OCI-LY7 (cell line): ENCODE measurements at regions not wholly inside any gene's neighbourhood (a gene's known extent, or its start where the extent isn't known, plus 50 kb on each side); places are given as distances from the start of the nearest gene placed in this dataset.

ENCODE experiments used
- BruUV-seq: library from RNA; stranded (reverse); fragments of 400-500 nt; replicated peaks from 2 replicates; lab custom pipeline; 2021; lab: Mats Ljungman, UMichigan
- CTCF ChIA-PET: fragments of 300-600 bp; sonication (Branson Sonifier 250); formaldehyde crosslinking; loops from one replicate; lab custom pipeline; 2022; ENCODE audit warnings: antibody characterized with exemption; ENCODE audit not compliant: unreplicated experiment; lab: Charles Lee
- POLR2A ChIA-PET: fragments of 300-600 bp; sonication (Branson Sonifier 250); formaldehyde crosslinking; loops from one replicate; lab custom pipeline; 2022; ENCODE audit warnings: antibody characterized with exemption; lab: Charles Lee
- DNase-seq: peaks from one replicate; pipeline ENCODE4 v3.0.0-alpha.2; 2015; ENCODE audit warnings: low spot score
- H2AFZ ChIP-seq: fragments of 200-600 bp; sonication (generic), shearing (Covaris generic); 2 replicates; pipeline ENCODE4 v1.6.1; 2014; ENCODE audit warnings: mild to moderate bottlenecking, antibody characterized with exemption, low read length, moderate library complexity
- H3K27ac ChIP-seq: fragments of 200-600 bp; sonication (generic); 2 replicates; pipeline ENCODE4 v1.5.1; 2014; ENCODE audit warnings: mixed run types, low read depth, mild to moderate bottlenecking, moderate library complexity, low read length, inconsistent platforms; ENCODE audit not compliant: poor library complexity, severe bottlenecking
- H3K36me3 ChIP-seq: fragments of 200-600 bp; sonication (generic); 2 replicates; pipeline ENCODE4 v1.6.1; 2014; ENCODE audit warnings: mild to moderate bottlenecking, antibody characterized with exemption, low read length, moderate library complexity, mixed read lengths; ENCODE audit not compliant: insufficient read depth
- H3K4me1 ChIP-seq: fragments of 200-600 bp; sonication (generic); 2 replicates; pipeline ENCODE4 v1.5.1; 2014; ENCODE audit warnings: mild to moderate bottlenecking, low read length; ENCODE audit not compliant: insufficient read depth, poor library complexity, severe bottlenecking
- H3K4me2 ChIP-seq: fragments of 200-600 bp; sonication (generic); 2 replicates; pipeline ENCODE4 v1.6.1; 2014; ENCODE audit warnings: mild to moderate bottlenecking, low read length
- H3K4me3 ChIP-seq: fragments of 200-600 bp; sonication (generic); 2 replicates; pipeline ENCODE4 v1.5.1; 2014; ENCODE audit warnings: mild to moderate bottlenecking, low read depth, low read length; ENCODE audit not compliant: poor library complexity, severe bottlenecking
- H3K79me2 ChIP-seq: fragments of 200-600 bp; sonication (generic); 2 replicates; pipeline ENCODE4 v1.6.1; 2016; ENCODE audit warnings: low read depth, mild to moderate bottlenecking, low read length, moderate library complexity, mixed read lengths; ENCODE audit not compliant: insufficient read depth
- H3K9me2 ChIP-seq: fragments of 200-600 bp; sonication (generic); 2 replicates; pipeline ENCODE4 v1.6.1; 2016; ENCODE audit warnings: mild to moderate bottlenecking, low read length, mixed read lengths; ENCODE audit not compliant: insufficient read depth
- H3K9me3 ChIP-seq: fragments of 200-600 bp; sonication (generic); 2 replicates; pipeline ENCODE4 v1.6.1; 2014; ENCODE audit warnings: mild to moderate bottlenecking, mixed run types, low read length, mixed read lengths
- H4K20me1 ChIP-seq: fragments of 200-600 bp; sonication (generic); 2 replicates; pipeline ENCODE4 v1.6.1; 2014; ENCODE audit warnings: mild to moderate bottlenecking, antibody characterized with exemption, low read length, moderate library complexity, mixed read lengths; ENCODE audit not compliant: insufficient read depth
- CTCF ChIP-seq: fragments of 200-600 bp; sonication (generic); conservative IDR thresholded peaks from 2 replicates; pipeline ENCODE4 v1.5.1; 2014; ENCODE audit warnings: mild to moderate bottlenecking, antibody characterized with exemption, low read length, moderate library complexity, mixed read lengths
- EZH2phosphoT487 ChIP-seq: fragments of 200-600 bp; sonication (generic); IDR thresholded peaks from 2 replicates; pipeline ENCODE4 v1.6.1; 2018; ENCODE audit warnings: low read depth, borderline replicate concordance, mild to moderate bottlenecking, mixed run types, antibody characterized with exemption, low read length, moderate library complexity, mixed read lengths
- intact Hi-C: fragments of 100-400 bp; cut with micrococcal nuclease; formaldehyde crosslinking; loops from one replicate; pipeline ENCODE4 v1.10.0; 2022; ENCODE audit not compliant: unreplicated experiment

DNA sequence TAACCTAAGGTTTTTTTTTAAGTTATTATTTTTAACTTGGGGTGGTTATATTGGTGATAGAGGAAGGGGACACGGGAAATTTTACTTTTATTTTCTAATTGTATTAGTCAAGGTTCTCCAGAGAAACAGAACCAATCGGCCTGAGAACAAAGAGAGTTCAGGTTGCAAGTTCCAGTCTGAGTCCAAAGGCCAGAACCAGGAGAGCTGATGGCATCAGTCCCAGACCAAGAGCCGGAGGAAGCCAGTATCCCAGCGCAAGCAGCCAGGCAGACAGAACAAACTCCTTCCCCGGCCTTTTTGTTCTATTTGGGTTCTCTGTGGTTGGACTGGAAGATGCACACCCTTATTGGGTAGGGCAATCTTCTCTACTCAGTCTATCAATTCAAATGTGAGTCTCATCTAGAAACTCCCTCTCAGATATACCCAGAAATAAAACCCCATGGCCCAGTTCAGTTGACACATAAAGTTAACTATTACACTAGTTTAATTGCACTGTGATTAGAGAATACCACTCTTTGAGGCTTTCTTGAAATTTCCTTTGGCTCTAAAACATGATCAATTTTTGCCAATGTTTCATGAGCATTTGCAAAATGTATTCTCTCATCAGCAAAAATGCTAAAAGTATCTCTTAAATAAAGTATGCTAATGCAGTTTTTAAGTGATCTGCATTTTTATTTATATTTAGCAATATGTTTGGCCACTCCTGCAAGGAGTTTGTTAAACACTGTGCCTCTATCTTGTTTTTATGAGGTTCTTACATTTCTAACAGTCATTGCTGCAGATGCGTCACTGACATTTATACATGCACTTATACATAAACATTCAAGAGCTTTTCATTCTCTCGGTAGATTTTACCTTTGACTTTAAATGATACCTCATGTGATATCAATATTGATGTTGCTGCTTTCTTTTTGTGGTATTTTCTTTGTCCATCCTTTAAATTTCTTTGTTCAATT is 103.2 kb upstream of the SSTR4 start:
- TF ChIP-seq EZH2phosphoT487 = no peak
- no peak for TF ChIP-seq CTCF
- Histone ChIP-seq H3K27ac (no peak overlapping the region), H3K4me2 (no peak overlapping the region), H4K20me1 (no peaks in the 10 kb centered on the region), H3K9me3 (no peaks in the 10 kb centered on the region), H3K4me1 (no peaks in the 10 kb centered on the region), H3K79me2 (no peaks in the 10 kb centered on the region), H3K4me3 (no peak overlapping the region), H2AFZ (no peak overlapping the region), H3K9me2 (no peaks in the 10 kb centered on the region), H3K36me3 (no peaks in the 10 kb centered on the region)
- intact Hi-C loops = no loop called here
- no peak for DNase-seq
- ChIA-PET CTCF (no interaction called here), POLR2A (no interaction called here)
- no TSS peak for BruUV-seq

DNA sequence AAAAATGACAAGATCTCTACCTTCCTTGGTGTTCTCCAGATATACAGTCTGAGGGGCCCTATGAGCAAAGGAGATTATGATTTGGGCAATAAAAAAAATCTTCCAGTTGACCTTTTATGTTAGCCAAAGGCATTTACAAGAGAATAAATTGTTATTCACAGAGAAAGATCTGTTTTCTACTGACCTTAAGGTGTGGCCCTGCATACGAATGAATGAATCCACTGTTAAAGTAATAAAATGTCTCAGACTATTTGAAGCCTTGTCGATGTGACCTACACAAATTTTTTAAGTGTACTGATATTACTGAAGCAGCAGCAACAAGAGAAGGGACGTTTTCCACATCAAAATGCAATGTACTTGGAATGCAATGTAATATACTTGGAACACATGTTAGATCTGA is 95.9 kb upstream of the SSTR4 start:
- no peaks in the 10 kb centered on the region for H3K36me3 ChIP-seq
- BruUV-seq = no TSS peak
- DNase-seq = no peak
- no peak overlapping the region for H3K27ac ChIP-seq
- no peaks in the 10 kb centered on the region for H3K4me1 ChIP-seq
- intact Hi-C loops = no loop called here
- no peaks in the 10 kb centered on the region for H3K79me2 ChIP-seq
- H3K4me2 ChIP-seq = no peak overlapping the region
- H2AFZ ChIP-seq = no peak overlapping the region
- TF ChIP-seq CTCF = no peak
- no peak for TF ChIP-seq EZH2phosphoT487
- ChIA-PET POLR2A (no interaction called here), CTCF (no interaction called here)
- H4K20me1 ChIP-seq = no peaks in the 10 kb centered on the region
- no peaks in the 10 kb centered on the region for H3K9me3 ChIP-seq
- no peaks in the 10 kb centered on the region for H3K9me2 ChIP-seq
- H3K4me3 ChIP-seq = no peak overlapping the region

DNA sequence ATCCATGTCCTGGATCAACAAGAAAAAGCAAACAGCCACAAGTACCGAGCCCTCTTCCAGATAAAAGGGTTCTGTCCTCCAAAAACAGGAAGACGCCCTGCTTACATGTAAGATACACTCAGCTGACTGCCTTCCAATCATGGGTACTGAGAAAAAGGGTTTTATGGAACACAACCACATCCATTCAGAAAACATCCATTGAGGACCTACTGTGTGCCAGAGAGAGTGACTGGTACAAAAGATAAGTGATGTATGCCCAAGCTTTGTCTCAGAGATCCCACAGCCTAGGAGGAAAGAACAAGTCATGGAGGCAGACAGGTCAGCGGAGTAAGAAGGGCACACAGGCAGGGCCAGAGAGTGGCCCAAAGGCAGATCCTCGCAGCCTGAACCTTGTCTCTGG is 94.8 kb upstream of the SSTR4 start:
- CTCF ChIA-PET = no interaction called here
- no peak for DNase-seq
- Histone ChIP-seq H2AFZ (no peak overlapping the region), H3K79me2 (no peaks in the 10 kb centered on the region), H3K27ac (no peak overlapping the region), H3K9me2 (no peaks in the 10 kb centered on the region), H3K36me3 (no peaks in the 10 kb centered on the region), H4K20me1 (no peaks in the 10 kb centered on the region), H3K4me3 (no peak overlapping the region), H3K4me1 (no peaks in the 10 kb centered on the region), H3K9me3 (no peaks in the 10 kb centered on the region), H3K4me2 (no peak overlapping the region)
- intact Hi-C loops = no loop called here
- TF ChIP-seq EZH2phosphoT487 = no peak
- TF ChIP-seq CTCF = no peak
- POLR2A ChIA-PET = no interaction called here
- BruUV-seq = no TSS peak
